GM12891 (cell line): ENCODE measurements at regions not wholly inside any gene's neighbourhood (a gene's known extent, or its start where the extent isn't known, plus 50 kb on each side); places are given as distances from the start of the nearest gene placed in this dataset.

Experiments
- DNase-seq: peaks from one replicate; pipeline ENCODE4 v3.0.0; 2011; ENCODE audit warnings: low spot score; ENCODE audit not compliant: insufficient read length
- FAIRE-seq: peaks from 2 replicates; lab custom pipeline; 2011; peaks lifted over from hg19 to GRCh38; lab: Jason Lieb, UNC
- PAX5 ChIP-seq: IDR thresholded peaks from 2 replicates; pipeline ENCODE4 v1.6.1; 2011; ENCODE audit warnings: low read length, moderate library complexity, mild to moderate bottlenecking; ENCODE audit not compliant: insufficient read depth, severe bottlenecking
- POLR2A ChIP-seq: IDR thresholded peaks from 2 replicates; pipeline ENCODE4 v1.6.1; 2011; ENCODE audit warnings: low read depth, low read length, control low read depth
- POLR2AphosphoS5 ChIP-seq: IDR thresholded peaks from 2 replicates; pipeline ENCODE4 v1.6.1; 2011; ENCODE audit warnings: low read depth, low read length, control low read depth
- POU2F2 ChIP-seq: IDR thresholded peaks from 2 replicates; pipeline ENCODE4 v1.6.1; 2011; ENCODE audit warnings: low read depth, mild to moderate bottlenecking, control low read depth, low read length, moderate library complexity
- SPI1 ChIP-seq: IDR thresholded peaks from 2 replicates; pipeline ENCODE4 v1.6.1; 2011; ENCODE audit warnings: low read depth, low read length, control low read depth
- TAF1 ChIP-seq: IDR thresholded peaks from 2 replicates; pipeline ENCODE4 v1.6.1; 2011; ENCODE audit warnings: low read depth, low read length, control low read depth

DNA sequence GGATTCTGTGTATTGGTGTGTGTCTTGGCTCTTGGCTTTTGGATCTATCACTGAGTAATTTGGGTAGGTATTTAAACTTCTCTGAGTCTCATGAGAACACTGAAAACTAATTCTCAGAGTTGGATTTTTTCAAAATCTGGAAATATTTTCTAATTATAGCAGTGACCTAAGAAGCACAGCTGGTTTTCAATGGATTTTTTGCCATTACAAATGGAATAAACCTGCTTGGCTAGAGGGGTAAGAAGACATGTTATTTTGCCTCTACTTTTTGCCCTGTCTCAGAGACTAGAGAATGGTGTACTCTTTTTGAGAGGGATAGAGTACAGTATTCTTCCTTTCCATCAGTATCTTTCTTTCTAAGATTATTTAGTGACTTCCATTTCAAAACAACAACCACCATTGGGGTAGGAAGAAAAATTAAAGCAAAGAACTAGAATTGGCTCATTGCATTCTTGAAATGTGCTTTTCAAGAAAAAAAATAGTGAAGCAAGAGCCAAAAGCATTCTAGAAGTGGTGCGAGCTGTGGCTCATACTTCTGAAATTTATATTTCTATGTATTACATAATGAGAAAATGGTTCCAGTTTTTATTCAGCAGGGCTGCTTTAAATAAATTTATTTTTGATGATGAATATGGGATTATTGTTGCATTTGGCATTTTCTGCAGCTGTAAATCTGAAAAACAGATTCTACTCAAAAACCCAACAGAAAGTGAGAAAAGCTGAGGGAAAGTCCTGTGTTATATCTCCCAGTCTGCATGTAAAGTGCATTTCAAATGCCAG is 850.2 kb upstream of the SLIT2 start:
- DNase-seq (no peak), FAIRE-seq (no peak)
- TF ChIP-seq TAF1 (no peak), POLR2AphosphoS5 (no peak), POLR2A (no peak), SPI1 (no peak), POU2F2 (no peak), PAX5 (no peak)

DNA sequence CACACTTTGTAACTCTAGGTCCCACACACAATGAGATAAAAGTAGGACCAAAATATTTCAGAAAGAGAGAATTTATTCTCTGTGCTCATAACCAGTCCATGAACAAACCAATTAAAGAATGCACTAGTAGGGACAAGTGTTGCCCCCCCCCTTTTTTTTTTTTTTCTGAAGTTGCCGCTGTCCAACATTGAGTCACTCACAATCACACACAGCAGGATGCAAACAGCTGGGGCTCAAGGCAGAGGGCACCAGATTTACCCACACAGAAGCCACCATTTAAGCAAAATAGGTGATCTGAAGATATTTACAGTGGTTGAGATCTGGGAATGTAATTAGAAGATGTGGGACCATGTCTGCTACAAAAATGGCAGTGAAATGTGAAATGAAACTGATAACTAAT is 850.9 kb upstream of the SLIT2 start:
- FAIRE-seq: no peak
- no peak for DNase-seq
- TF ChIP-seq SPI1: no peak
- TF ChIP-seq POU2F2: no peak
- no peak for TF ChIP-seq TAF1
- no peak for TF ChIP-seq PAX5
- TF ChIP-seq POLR2A: no peak
- no peak for TF ChIP-seq POLR2AphosphoS5

DNA sequence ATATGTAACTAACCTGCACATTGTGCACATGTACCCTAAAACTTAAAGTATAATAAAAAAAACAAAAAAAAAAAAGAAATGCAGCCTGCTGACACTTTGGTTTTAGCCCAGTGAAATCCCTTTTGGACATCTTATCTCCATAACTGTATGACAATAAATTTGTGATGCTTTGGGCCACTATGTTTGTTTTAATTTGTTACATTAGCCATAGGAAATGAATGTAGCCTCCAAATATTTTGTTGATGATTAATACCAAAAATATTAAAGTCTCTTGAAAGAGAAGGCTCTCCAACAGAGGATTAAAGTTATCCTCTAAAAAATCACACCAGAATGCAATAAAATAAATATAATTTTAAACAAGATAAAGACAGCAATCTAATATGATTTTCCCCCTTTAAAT is 852.7 kb upstream of the SLIT2 start:
- TF ChIP-seq TAF1 (no peak), PAX5 (no peak), POU2F2 (no peak), SPI1 (no peak), POLR2A (no peak), POLR2AphosphoS5 (no peak)
- no peak for DNase-seq
- no peak for FAIRE-seq

GRCh38 chr4:19386786-19387185 is 864.9 kb upstream of the SLIT2 start:
- TF ChIP-seq POLR2A (no peak), POU2F2 (no peak), PAX5 (no peak), SPI1 (no peak), TAF1 (no peak), POLR2AphosphoS5 (no peak)
- FAIRE-seq: no peak
- no peak for DNase-seq

DNA sequence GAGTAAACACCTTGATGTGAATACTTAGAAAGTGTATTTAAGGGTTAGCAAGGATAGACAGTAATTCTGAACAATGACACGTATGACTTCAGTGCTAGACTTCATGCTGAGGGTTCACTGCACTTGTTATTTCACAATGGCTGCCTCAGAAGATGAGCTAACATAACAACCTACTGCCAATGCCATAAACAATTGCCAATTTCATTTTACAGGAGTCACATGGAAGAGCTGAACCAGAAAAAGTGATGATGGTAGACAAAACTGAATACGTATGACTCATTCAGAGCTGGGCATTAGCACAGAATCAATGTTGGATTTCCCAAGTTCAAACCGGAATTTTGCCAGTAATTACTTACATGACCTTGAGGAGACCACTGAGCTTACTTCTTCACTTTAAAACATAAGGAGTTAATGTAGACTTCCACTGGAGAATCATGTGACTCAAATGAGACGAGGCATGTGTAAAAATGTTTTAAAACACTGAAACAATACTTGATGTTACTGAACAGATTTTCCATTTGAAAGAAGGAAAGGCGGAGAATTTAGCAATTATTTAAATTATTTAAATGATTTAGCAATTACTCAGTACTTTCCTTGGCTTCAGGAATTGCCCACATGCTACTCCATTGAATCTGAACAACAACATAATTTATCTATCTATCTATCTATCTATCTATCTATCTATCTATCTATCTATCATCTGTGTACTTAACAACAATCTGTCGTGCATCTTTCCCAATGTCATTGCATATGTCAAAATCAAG is 868.5 kb upstream of the SLIT2 start:
- no peak for FAIRE-seq
- TF ChIP-seq POLR2AphosphoS5: no peak
- no peak for TF ChIP-seq PAX5
- TF ChIP-seq POLR2A: no peak
- no peak for TF ChIP-seq SPI1
- no peak for TF ChIP-seq POU2F2
- no peak for TF ChIP-seq TAF1
- DNase-seq: no peak

DNA sequence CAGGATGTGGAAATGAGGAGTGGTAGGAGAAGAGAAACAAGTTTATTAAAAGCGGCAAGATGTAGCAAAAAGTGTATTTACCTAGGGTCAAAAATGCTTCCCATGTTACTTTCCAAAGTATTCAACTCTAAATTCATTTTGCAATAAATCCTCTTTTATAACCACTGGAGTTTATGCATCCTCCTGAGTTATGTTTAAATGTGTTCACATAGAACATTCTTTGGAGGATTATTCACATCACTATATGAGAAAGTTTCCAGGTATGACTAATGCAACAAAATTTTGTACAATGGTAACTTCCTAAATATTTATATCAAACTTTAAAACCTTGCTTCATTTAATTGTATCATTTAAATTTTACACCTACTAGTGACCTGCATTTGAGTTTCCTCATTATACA is 870.6 kb upstream of the SLIT2 start:
- TF ChIP-seq POLR2AphosphoS5 (no peak), POLR2A (no peak), PAX5 (no peak), POU2F2 (no peak), TAF1 (no peak)
- DNase-seq (no peak), FAIRE-seq (no peak)

DNA sequence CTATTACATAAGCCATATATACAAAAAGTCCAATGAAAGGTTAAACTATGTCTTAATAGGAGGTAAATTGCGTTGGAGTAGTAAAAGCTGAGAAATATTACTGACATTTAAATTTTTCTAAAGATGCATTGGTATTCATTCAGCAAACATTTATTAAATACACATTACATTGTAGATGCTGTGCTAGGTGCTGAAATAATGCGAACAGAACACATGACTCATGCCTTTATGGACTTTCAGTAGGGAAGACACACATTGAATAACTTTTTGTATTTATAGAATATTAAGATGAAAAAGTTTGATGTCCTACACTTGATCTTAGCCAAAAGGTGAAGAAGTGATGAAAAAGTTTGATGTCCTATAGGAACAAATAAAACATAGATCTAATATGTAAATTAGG is 871.1 kb upstream of the SLIT2 start:
- FAIRE-seq: no peak
- DNase-seq: no peak
- TF ChIP-seq POU2F2: no peak
- no peak for TF ChIP-seq POLR2A
- no peak for TF ChIP-seq SPI1
- no peak for TF ChIP-seq POLR2AphosphoS5
- TF ChIP-seq TAF1: no peak
- no peak for TF ChIP-seq PAX5

DNA sequence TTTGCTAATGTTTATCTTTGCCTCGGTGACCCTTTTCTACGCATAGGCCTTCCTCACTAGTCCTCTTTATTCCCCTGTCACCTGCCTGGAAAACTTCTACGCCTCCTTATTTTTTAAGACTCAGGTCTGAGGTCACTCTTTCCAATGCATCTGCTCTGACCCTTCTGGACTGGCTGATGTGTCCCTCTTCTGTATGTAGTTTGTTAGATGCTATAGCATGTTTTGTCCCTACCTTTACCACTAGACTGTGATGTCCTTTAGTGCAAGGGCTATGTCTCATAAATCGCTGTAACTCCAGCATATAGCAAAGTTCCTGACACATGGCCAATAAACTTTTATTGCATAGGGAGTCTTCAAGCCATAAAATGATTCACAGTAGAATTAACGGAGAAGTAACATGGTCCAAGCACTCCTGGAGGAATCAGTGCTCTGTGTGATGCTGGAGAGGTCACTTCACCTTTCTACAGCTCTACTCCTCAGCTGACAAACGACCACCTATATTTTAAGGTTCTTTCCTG is 872.5 kb upstream of the SLIT2 start:
- TF ChIP-seq PAX5: no peak
- no peak for TF ChIP-seq TAF1
- no peak for DNase-seq
- no peak for FAIRE-seq

GRCh38 chr4:19375931-19376330 is 875.8 kb upstream of the SLIT2 start:
- no peak for DNase-seq
- no peak for FAIRE-seq
- TF ChIP-seq SPI1 (no peak), TAF1 (no peak), POU2F2 (no peak), POLR2A (no peak), POLR2AphosphoS5 (no peak), PAX5 (no peak)
